NCI-H187 treated with DMSO at 0.1 percent for 48 hours (cell line): ENCODE measurements at regions not wholly inside any gene's neighbourhood (a gene's known extent, or its start where the extent isn't known, plus 50 kb on each side); places are given as distances from the start of the nearest gene placed in this dataset.

Experiments used
- DNase-seq: peaks from one replicate; lab custom pipeline; 2025; lab: John Stamatoyannopoulos, UW

DNA sequence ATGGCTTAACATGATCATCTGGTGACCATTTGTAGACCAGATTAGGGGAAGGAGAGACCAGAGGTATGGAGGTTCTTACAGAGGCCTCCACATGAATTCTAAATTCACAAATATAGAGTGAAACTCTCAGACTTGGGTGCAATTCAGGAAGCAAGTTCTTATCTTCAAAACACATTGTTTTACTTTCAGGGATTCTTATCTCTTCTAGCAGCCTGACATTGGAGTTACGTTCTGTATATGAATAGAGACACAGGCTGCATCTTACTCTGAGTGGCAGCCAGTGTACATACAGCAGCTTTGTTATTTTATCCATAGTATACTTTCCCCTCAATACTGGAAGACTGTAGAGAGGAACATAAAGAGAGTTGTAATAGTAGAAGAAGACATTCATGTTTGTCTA, 1331.7 kb upstream of the WWC1 start:
- no peak for DNase-seq

DNA sequence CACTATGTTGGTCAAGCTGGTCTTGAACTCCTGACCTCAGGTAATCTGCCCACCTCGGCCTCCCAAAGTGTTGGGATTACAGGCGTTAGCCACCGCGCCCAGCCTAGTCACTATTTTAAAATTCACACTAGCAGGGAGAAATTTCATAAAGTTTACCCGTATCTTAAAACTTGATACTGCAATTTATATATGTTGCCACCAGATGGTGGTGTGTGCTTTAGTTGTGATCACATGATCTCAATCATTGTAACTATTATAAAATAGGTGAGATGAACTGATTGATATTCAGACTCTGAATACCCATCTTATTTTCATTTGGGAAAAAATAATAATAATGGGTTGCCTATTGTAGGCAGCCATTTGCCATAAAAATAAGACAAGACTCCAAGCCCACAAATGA, 1330.4 kb upstream of the WWC1 start:
- no peak for DNase-seq

DNA sequence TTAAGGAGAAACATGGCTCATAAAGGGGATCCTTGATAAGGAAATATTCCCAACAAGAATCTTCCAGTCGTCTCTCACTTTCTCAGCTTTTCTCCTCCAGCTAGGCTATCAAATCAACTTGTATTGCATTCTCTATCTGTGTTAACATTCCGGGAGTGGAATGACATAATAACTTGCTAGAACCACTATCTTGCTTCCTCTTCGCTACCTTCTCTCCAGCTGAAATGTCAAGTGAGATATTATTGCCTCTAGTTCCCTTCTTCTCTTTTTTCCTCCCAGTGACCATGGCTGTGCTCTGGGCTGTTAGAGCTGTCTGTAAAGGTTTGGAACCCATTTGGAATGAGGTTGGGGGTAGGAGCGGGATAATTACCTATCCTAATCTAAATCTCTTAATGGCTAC, 1329.5 kb upstream of the WWC1 start:
- DNase-seq: no peak

DNA sequence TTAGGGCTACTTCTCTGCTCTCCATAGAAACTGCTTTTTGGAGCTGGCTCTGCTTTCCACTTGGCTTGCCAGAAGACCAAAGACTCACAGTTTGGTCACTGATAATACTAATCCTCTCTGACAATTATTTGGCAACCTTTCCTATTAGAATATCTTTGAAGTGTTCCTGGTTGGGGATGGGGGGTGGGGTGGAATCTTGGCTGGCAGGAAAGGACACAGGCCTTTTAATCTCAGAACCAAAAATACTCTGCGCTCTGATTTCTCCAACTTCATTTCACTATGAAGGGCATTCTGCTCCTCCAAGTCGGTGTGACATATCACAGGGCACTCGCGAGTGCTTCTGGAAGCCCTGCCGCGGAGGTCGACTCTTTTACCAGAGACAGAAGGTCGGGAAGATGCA, 1329.0 kb upstream of the WWC1 start:
- no peak for DNase-seq

DNA sequence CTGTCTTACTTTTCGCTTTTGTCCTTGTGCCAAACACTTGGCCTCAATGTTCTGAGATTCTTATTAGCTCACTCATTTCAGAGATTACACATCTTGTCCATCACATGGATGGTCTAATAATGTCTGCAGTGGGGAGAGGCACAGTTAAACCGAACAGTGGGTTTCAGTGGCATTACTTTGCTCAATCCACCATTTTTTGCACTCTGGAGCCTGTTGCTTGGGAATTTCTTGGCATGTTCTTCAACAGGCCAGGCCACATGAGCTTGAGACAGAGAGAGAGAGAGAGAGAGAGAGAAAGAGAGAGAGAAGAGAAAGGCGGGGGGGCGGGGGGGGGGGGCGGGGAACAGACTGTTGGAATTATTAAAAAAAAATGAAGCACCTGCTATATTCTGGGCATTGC, 1327.8 kb upstream of the WWC1 start:
- DNase-seq: no peak

DNA sequence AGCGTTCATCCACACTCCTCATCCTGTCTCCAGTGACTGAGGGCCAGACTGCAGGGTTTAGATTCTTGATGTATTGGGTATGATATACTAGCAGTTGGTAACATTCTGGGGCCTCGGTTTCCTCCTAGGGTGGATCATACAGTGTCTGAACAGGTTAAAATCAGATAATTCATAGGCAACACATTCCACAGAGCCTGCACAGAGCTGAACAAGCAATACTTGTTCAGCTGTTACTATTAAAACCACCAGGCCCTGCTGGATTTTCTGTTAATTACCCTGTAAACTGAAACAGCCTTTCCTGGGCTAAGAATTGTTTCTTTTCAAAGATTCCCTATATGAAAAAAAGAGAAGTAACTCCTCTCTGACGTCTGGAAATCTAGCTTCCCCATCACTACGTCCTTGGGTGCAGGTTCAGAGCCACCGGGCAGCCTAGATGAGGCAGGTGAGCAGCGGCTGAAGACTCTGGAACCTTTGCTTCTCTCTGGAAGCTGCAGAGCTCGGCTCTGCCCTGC, 1313.5 kb upstream of the WWC1 start:
- DNase-seq: no peak

DNA sequence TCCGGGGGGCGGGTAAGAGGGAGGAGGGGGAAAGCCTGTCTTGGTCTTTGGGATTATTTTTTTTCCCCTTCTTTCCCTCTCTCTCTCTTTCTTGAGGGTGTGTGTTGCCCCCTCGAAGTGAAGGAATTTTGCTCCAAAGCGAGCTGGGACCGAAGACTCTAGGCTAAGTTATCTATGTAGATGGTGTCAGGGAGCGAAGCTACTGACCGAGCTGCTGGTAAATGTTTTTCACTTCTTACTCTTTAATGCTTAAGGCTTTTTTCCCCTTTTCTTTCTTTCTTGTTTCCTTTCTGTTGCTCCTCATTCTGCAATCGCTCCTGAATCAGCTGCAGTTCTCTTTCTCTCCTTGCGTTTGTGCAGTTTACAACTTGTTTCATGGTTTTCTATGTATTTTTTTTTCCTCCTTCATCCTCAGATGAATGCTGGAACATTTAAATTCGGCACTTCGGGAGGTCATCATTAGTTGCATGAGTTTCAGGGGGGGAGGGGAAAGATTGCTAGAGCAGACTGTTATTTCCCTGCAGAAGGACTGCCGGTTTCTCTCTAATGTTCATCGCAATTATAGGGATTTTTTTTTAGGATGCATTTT, 1312.0 kb upstream of the WWC1 start:
- DNase-seq: no peak

DNA sequence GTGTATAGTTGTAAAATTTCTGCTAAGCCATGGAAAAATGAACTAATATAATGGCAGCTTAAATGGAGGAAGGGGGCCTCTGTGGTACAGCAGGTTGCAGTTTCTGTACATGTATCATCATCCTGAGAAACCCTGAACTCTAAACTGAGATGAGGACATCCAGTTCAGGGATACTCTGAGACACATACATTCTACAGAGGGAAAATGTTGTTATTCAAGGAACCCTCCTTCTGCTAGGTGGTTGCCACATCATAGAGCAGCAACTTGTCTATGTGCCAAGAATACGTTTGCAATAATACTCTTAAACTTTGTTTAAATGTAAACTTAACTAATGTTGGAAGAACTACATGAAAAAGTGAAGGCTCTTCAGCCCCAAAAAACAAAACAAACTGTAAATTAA, 1310.8 kb upstream of the WWC1 start:
- no peak for DNase-seq

DNA sequence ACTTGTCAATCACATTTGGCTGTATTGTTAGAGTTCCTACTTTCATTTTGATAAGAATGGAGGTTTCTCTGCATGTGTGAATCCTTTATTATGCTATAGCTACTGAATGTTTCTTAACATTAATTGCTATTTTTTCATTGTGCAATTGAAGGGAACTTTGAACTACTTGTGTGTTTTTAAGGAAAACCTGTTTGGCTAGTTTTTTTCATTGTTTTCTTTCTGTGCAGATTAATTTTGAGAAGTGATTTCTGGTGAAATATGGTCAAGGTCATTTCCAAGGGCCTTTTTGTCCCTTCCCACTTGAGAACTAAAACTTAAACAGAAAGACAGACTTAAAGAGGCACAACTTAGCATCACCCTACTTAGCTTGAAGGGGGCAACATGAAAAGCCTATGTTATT, 1309.2 kb upstream of the WWC1 start:
- DNase-seq: no peak

DNA sequence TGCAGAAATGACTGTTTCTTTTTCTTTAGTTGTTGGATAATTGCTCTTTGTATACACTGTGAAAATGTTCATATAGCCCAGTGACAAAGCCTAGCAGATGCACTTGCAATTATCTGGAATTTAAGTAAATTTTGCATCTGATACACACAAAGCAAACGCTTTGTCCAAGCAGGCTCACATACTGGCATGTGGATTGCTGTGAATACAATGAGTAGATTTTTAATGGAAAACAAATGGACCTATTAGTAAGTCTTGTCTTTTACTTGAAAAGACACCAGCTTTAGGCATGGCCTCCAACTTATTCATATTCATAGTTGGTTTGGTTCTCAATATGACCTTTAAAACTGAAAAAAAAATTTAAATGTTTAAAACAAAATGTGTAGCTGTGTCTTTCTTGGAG, 1299.8 kb upstream of the WWC1 start:
- no peak for DNase-seq

DNA sequence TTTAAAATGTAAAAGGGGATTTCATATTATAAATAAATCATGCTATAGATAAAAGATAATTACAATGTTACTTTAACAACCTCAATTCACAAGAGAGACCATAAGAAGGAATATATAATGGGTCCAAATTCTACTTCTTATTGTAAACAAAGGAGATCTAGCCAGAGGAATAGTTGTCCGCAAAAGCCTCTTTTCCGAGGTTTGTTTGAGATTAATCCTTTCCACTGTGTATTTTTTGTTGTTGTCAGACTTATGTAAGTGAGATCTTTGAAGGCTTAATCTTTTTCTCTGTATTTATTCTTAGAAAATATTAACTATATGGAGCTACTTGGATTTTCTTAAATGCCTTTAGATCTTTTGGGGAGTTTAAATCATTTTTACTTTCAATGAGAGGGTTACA, 1299.3 kb upstream of the WWC1 start:
- no peak for DNase-seq

DNA sequence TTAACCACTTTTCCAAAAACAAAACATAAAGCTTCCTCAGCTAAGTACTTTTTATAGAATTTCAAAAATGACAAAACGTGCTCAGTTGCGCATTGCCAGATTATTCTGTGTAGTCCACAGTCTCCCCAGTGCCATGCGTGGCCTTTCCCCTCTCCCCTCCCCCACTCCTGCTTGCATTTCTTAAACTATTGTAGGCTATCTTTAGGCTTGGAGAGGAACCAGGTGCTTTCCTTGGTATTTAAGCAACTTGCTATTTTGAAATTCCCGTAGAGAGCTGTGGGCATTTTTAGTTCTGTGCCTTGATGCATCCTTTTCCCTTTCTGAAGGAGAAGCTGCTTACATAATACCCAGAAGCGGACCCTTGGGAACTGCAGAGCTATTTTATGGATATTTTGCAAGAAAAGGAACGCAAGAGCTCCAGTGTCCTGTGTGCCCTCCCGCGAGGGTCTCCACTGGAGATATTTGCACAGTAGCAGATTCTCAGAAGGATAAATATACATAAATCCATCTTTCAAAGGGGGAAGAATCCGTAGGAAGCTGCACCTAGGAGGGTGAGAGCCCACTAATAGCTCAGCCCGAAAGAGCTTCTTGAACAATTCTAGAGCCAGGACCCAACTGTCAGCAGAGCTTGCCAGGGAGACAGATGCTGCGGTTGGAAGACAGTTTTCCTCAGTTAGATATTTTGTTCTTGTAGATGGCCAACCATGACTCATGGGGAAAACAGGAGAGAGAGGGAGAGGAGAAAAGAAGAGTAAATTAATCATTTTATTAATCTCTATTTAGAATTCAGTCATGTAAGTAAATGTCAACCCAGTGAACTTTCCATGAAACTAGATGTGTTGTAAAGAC, 1298.3 kb upstream of the WWC1 start:
- no peak for DNase-seq

DNA sequence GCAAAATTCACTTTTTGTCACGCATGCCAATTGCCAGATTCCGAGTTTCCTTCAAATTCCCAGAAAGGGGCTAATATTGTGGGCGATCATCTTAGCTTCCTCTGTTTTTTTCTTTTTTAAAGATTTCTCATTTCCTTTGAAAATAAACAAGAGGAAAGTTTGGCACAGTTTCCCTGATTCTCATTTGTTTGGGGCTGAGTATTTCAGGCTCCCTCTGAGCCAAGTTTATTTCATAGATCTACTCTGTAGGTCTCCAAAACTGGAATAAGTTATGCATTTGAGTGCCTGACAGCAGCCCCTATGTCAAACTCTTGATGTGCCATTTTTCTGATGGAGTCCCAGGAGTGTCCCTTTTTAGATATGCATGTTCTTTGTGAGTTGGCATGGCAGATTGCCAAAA, 1297.2 kb upstream of the WWC1 start:
- DNase-seq: no peak

DNA sequence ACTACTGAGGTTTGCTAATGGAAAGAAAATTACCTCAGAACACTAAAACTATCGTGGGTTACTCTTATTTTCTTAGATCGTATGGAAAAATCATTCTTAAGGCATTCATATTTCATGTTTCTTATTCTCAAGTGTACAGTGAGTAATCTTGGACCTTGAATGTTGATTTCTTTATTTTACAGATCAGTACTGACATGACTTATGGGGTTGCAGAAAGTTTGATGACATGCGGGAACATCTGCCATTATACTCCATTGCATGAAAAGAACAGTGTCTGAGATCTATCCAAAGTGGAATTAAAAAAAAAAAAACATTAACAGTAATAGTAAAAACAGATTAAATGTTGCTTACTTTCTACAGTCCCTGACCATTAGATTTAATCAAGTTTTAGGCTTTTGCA, 1290.2 kb upstream of the WWC1 start:
- no peak for DNase-seq

DNA sequence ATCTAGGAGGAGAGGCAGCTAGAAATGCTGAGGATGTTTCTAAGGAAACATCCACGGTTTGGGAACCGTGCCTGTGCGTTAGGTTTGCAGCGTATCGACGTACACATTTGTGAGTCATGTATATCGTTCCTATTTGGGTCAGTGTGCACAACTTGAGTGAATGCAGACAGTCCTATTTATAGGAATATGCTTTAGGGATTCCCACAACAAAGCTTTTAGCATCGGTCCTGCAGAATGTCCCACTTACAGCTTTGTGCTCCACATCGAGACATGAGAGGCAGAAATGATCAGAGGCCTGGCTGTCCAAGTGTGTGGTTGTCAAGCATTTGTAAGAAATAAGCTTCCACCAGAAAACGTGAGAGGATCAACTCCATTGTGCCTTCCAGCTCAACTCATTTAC, 1282.7 kb upstream of the WWC1 start:
- no peak for DNase-seq

DNA sequence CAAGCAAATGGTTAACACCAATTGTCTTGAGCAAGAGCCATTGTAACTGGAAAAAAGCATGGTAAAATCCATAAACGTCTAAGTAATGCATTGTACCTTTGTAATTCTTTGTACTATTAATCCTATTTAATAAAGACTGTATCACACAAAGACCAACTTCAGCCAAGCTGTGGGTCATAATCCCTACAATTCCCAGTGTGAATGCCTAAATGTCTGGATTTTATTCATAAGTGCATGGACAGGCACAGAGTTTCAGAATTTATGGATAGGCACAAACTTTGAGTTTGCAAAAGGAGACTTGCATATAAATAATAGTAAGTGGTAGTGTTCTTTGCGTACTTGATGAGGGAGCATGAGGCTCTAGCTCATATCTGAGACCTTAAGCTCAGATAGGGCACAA, 1280.2 kb upstream of the WWC1 start:
- no peak for DNase-seq

DNA sequence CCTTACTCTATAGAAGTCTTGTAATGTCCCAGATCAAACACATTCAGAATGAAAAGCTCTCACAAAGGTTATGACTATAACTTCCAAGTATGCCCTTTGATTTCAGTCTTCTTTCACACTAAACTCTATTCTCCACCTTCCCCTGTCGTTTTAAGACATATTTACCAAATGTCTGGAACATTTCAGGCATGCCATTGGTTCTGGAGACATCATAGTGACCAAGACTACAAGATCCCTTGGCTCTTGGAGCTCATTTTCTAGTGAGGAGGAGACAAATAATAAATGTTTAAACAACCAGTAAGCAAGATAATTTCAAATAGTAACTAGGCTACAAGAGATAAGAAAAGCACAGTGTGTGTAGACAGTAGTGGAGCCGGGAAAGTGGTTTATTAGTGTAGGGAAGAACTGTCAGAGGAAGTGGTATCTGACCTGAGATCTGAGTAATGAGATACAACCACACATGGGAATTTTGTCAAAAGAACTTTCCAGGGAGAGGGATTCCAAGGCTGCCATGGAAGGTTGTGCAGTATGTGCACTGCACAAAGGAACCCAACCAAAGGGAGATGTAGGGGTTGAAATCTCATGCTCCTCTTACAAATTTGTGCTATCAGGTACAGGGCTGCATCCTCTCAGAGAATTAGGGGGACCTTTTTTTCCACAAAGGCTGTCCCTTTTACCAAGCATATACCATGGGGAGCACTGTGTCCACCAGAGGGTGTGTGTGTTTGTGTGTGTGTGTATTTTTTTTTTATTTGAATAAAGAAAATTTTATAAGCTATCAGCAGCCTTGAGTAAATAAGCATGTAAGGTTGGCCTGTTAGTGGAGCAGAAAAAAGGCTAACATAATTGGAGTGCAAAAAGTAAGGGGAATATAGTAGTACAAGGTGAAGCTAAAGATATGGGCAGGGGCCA, 1279.1 kb upstream of the WWC1 start:
- no peak for DNase-seq

DNA sequence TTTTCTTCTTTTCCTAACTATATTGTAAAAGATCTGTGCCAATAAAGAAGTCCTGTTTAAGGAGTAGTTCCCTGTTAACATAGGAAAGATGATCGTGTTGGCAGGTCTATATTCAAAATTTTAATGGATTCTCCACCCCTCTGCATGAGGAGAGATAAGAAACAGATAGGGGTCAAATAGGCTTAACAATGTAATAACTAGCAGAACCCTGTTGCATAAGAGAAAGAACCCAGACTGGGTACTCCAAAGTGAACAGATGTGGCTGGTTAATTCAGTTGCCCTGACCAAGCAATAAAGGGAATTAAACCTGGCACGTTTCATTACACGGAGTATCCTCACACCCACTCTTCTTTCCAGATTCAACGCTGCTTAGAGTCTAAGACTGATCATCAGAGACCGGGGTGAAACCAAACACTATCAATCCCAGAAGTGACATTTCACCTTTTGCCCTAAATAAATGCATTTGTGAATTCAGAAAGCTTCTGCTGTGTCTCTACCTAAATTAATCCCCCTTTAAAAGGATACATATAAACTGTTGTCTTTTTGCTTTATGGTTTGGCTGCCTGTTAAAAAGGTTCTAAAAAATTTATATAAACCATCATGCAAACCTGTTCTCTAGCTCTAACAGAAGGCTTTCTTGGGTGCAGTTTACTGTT, 1276.9 kb upstream of the WWC1 start:
- DNase-seq: no peak

DNA sequence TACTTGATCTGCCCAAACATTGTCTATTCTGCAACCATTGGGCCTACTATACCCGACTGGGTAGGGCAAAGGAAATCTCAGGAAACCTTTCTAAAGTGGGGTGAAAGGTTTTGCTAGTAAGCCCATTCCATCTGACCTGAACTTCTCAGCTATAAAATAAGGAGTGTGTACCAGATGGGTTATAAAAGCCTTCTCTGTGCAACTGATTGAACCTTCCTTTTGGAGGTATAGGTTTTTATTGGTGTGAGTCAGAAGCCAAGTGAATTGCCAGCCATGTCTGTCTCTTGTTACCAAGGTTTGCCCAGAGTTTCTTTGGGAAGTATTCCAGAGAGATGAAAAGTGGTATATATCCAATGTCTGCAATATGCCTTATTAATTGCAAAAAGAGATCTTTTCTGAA, 1271.0 kb upstream of the WWC1 start:
- no peak for DNase-seq

DNA sequence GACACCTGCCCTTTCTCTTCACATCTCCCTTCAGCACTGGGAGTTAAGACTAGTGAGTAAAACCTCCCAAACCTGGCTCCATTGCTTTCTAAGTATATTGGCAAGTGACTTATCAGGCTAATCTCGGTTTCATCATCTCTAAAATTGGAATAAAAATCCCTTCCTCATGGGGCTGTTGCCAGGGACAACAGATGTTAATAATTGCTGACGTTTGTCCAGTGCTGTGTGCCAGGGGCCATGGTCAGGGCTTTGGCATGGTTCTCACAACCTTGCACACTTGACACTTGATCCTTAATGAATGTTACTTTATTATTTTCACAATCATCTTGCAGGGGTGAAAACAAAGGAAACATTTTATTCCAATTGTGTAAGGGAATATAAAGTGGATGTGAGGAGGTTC, 1262.0 kb upstream of the WWC1 start:
- DNase-seq: no peak

DNA sequence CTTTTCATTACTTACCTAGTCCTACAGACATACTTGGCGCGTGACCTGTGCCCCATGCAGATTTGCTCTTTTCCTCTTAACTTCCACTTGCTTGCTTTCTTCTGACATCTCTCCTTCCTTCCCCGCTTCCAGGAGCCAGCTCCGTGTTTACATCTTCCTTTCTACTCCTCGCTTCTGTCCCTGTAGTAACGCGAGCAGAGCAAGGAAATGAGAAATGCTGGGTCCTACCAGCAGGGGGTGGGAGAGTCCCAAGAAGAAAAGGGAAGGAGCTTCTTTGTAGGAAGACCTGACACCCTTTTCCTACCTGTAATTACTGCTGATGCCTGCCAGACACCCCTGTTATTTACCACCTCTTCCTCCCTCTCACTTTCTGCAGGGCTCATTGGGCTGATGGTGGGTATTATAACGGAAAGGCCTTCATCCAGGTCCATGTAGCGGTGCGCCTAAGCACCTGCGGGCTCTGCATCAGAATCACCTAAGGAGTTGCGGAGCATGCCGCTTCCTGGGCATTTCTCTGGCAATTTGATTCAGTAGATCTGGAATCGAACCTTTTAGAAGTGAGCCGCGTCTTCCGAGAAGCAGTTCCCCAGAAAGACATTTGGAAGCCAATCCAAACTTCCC, 1260.8 kb upstream of the WWC1 start:
- DNase-seq: no peak

DNA sequence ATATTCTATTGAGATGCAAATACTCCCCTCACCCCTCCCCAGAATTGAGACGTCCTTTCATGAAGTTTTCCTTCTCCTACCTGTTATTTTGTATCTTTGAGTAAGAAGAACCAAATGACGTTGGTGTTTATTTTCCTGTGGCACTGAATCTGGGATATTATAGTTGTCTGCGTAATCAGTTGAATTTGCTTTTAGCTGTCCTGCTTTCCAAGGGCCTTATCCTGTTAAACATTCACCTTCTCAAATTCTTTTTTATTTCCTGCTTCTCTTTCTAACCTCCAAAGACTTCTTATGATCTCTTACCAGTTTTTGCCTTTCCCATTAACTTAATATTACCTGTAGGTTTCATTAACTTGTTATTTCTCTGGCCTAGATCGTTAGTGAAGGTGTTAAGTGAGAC, 1254.9 kb upstream of the WWC1 start:
- DNase-seq: no peak
